Kidney (tissue), 13 donors: ENCODE measurements at regions not wholly inside any gene's neighbourhood (a gene's known extent, or its start where the extent isn't known, plus 50 kb on each side); places are given as distances from the start of the nearest gene placed in this dataset.

ENCODE experiments used
- DNase-seq, 5 donors: peaks; one replicate each; pipeline ENCODE4 v3.0.0-alpha.2; 2013 to 2020
- FAIRE-seq: peaks from 2 replicates; lab custom pipeline; 2012; peaks lifted over from hg19 to GRCh38; lab: Jason Lieb, UNC
- H3K27ac ChIP-seq, 2 donors: one replicate each; pipeline ENCODE4 v1.7.0; 2013; ENCODE audit warnings: low read depth in 2 of 2, low read length in 2 of 2, inconsistent platforms in 1 of 2
- H3K27me3 ChIP-seq: one replicate; pipeline ENCODE4 v1.7.1; 2013; ENCODE audit warnings: low read length, inconsistent platforms; ENCODE audit not compliant: control insufficient read depth, insufficient read depth
- H3K36me3 ChIP-seq, 3 donors: one replicate each; pipeline versions ENCODE4 v1.7.0 to v1.7.1; 2013; ENCODE audit warnings: low read length in 3 of 3, control low read depth in 1 of 3, inconsistent platforms in 1 of 3; ENCODE audit not compliant: insufficient read depth in 3 of 3, control insufficient read depth in 2 of 3
- H3K4me1 ChIP-seq, 3 donors: one replicate each; pipeline versions ENCODE4 v1.7.0 to v1.7.1; 2013; ENCODE audit warnings: low read length in 3 of 3, inconsistent platforms in 1 of 3, low read depth in 1 of 3; ENCODE audit not compliant: control insufficient read depth in 2 of 3, insufficient read depth in 2 of 3
- H3K4me3 ChIP-seq, 3 donors: one replicate each; pipeline versions ENCODE4 v1.7.0 to v1.8.1; 2013; ENCODE audit warnings: low read length in 3 of 3, control low read depth in 1 of 3, inconsistent platforms in 1 of 3
- H3K9ac ChIP-seq, 3 donors: one replicate each; pipeline versions ENCODE4 v1.7.0 to v1.7.1; 2013; ENCODE audit warnings: low read length in 3 of 3, control low read depth in 1 of 3, inconsistent platforms in 1 of 3
- H3K9me3 ChIP-seq, 3 donors: one replicate each; pipeline versions ENCODE4 v1.7.0 to v1.7.1; 2013; ENCODE audit warnings: low read length in 3 of 3, control low read depth in 1 of 3, inconsistent platforms in 1 of 3; ENCODE audit not compliant: control insufficient read depth in 2 of 3, insufficient read depth in 1 of 3
- intact Hi-C: fragments of 100-400 bp; cut with DNase I; formaldehyde crosslinking; loops from one replicate; pipeline ENCODE4 v1.11.1; 2022
- TF ChIP-seq, protein P1 (sequence below): IDR thresholded peaks from 3 replicates; pipeline ENCODE4 v1.5.1; 2012; ENCODE audit warnings: mild to moderate bottlenecking, moderate library complexity, borderline replicate concordance; ENCODE audit not compliant: insufficient read depth; ENCODE audit errors: extremely low read depth
- donor health status: control.
- donor health status: control.
- donor health status: control.
- donor health status: control.
- donor health status: control.
- donor health status: DM: yes; HTN: yes; CAD: no.
- donor health status: Normal renal cell carcinoma (clear cell type).

GRCh38 chr3:83628471-83628870 lies 1330.3 kb upstream of the CADM2 start:
- Histone ChIP-seq H3K27ac (no peak overlapping the region), H3K4me1 (no peaks in the 10 kb centered on the region), H3K4me3 (no peak overlapping the region), H3K9me3 (no peaks in the 10 kb centered on the region), H3K27me3 (no peaks in the 10 kb centered on the region), H3K36me3 (no peaks in the 10 kb centered on the region), H3K9ac (no peak overlapping the region)
- no peak for DNase-seq
- intact Hi-C loops = no loop called here
- no peak for FAIRE-seq
- TF ChIP-seq, protein P1, sequence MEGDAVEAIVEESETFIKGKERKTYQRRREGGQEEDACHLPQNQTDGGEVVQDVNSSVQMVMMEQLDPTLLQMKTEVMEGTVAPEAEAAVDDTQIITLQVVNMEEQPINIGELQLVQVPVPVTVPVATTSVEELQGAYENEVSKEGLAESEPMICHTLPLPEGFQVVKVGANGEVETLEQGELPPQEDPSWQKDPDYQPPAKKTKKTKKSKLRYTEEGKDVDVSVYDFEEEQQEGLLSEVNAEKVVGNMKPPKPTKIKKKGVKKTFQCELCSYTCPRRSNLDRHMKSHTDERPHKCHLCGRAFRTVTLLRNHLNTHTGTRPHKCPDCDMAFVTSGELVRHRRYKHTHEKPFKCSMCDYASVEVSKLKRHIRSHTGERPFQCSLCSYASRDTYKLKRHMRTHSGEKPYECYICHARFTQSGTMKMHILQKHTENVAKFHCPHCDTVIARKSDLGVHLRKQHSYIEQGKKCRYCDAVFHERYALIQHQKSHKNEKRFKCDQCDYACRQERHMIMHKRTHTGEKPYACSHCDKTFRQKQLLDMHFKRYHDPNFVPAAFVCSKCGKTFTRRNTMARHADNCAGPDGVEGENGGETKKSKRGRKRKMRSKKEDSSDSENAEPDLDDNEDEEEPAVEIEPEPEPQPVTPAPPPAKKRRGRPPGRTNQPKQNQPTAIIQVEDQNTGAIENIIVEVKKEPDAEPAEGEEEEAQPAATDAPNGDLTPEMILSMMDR = no peak

DNA sequence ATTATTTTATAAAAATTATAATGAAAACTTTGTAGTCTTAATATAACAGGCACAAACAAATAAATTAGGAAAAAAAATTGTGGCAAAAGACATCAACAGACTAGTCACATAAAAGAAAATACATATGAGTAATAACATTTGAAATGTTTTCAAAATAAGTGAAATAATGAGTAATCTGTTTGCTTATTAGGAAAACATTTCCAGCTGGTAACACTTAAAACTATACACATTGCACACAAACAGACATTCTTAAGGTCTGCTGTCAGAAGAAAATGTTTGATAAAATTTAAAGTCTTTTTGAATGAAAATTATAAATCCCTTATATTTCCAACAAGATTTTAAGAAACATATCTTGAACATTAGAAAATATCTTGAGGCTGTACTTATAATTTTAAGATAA lies 1326.3 kb upstream of the CADM2 start:
- no peak for FAIRE-seq
- intact Hi-C loops = no loop called here
- no peak for DNase-seq
- Histone ChIP-seq H3K36me3 (no peaks in the 10 kb centered on the region), H3K27ac (no peak overlapping the region), H3K9me3 (no peaks in the 10 kb centered on the region), H3K9ac (no peak overlapping the region), H3K27me3 (no peaks in the 10 kb centered on the region), H3K4me1 (no peaks in the 10 kb centered on the region), H3K4me3 (no peak overlapping the region)
- TF ChIP-seq, protein P1 = no peak

DNA sequence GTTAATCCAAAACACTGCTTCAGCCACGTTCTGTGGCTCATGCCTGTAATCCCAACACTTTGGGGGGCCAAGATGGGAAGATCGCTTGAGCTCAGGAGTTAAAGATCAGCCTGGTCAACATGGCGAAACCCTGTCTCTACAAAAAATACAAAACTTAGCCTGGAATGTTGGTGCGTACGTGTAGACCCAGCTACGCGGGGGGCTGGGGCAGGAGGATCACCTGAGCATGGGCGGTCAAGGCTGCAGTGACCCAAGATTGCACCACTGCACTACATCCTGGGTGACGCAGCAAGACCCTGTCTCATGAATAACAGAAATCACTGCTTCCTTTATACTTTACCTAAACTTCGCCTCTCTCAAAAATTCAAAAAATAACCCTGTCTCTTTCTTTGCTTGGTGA lies 1325.0 kb upstream of the CADM2 start:
- H3K9ac ChIP-seq = no peak overlapping the region
- TF ChIP-seq, protein P1 = no peak
- no peak overlapping the region for H3K4me3 ChIP-seq
- intact Hi-C loops = no loop called here
- no peaks in the 10 kb centered on the region for H3K4me1 ChIP-seq
- no peaks in the 10 kb centered on the region for H3K27me3 ChIP-seq
- no peak overlapping the region for H3K27ac ChIP-seq
- DNase-seq (no peak), FAIRE-seq (no peak)
- no peaks in the 10 kb centered on the region for H3K36me3 ChIP-seq
- H3K9me3 ChIP-seq = no peaks in the 10 kb centered on the region

GRCh38 chr3:83649692-83650091 lies 1309.1 kb upstream of the CADM2 start:
- FAIRE-seq (no peak), DNase-seq (peak in 1 of 5 donors; percentile 56)
- no peak overlapping the region for H3K4me3 ChIP-seq
- H3K27me3 ChIP-seq = no peaks in the 10 kb centered on the region
- no peaks in the 10 kb centered on the region for H3K36me3 ChIP-seq
- no peaks in the 10 kb centered on the region for H3K4me1 ChIP-seq
- no peak overlapping the region for H3K27ac ChIP-seq
- intact Hi-C loops = no loop called here
- H3K9ac ChIP-seq = no peak overlapping the region
- no peaks in the 10 kb centered on the region for H3K9me3 ChIP-seq
- TF ChIP-seq, protein P1 = no peak
